C4-2B (cell line): ENCODE measurements at regions not wholly inside any gene's neighbourhood (a gene's known extent, or its start where the extent isn't known, plus 50 kb on each side); places are given as distances from the start of the nearest gene placed in this dataset.
"Not testable (repeated sequence)": the region's sequence is repeated elsewhere in the genome, so short reads cannot be mapped to it uniquely, and the experiment has no call there.

Experiments used
- H3K27ac ChIP-seq: fragments of 450-650 bp; 2 replicates; pipeline ENCODE4 v1.5.1; 2017
- ZFX ChIP-seq: fragments of 450-650 bp; IDR thresholded peaks from 2 replicates; pipeline ENCODE4 v1.6.1; 2017
- TF ChIP-seq, protein P1 (sequence below): fragments of 450-650 bp; conservative IDR thresholded peaks from 2 replicates; pipeline ENCODE4 v1.5.1; 2017; ENCODE audit warnings: mild to moderate bottlenecking

DNA sequence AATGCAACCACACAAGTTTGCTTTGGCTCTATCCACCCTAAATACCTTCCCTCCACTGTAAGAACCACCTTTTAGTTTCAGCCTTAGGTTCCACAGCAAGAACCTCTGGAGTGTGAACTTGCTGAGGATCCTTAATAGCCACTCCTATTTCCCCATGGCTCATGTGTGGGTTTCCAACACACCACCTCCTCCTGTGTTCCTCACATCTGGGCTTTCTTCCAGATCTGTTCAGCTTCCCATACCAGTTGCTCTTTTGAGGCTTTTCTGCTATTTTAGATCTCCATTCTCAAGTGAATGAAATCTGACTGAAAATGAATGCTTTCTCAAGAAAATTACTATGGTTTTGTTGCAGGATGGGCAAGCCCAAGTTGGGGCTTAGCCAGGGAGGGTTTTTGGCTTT, 104.8 kb upstream of the MIR17HG start:
- peak overlapping the region; percentile 92 for H3K27ac ChIP-seq
- TF ChIP-seq, protein P1, sequence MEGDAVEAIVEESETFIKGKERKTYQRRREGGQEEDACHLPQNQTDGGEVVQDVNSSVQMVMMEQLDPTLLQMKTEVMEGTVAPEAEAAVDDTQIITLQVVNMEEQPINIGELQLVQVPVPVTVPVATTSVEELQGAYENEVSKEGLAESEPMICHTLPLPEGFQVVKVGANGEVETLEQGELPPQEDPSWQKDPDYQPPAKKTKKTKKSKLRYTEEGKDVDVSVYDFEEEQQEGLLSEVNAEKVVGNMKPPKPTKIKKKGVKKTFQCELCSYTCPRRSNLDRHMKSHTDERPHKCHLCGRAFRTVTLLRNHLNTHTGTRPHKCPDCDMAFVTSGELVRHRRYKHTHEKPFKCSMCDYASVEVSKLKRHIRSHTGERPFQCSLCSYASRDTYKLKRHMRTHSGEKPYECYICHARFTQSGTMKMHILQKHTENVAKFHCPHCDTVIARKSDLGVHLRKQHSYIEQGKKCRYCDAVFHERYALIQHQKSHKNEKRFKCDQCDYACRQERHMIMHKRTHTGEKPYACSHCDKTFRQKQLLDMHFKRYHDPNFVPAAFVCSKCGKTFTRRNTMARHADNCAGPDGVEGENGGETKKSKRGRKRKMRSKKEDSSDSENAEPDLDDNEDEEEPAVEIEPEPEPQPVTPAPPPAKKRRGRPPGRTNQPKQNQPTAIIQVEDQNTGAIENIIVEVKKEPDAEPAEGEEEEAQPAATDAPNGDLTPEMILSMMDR: no peak
- TF ChIP-seq ZFX: no peak

DNA sequence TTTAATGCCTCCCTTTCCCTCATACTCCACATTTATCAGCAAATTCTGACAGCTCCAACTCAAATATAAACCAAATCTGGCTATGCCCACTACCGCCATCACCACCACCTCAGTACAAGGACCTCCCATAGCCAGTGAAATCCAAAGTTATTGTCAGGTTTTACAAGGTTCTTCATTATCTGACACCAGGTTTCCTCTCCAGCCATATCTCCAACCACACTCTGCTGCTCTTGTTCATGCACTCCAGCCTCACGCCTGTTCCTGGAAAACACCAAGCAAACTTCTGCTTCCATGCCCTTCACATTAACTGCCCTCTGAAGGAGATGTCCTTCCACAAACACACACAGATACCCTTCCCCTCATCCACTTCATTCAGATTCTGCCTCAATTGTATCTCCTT, 102.2 kb upstream of the MIR17HG start:
- TF ChIP-seq, protein P1: no peak
- no peak for TF ChIP-seq ZFX
- no peak overlapping the region for H3K27ac ChIP-seq

GRCh38 chr13:91247768-91248167, 99.7 kb upstream of the MIR17HG start:
- TF ChIP-seq, protein P1: peak; percentile 75
- TF ChIP-seq ZFX: no peak
- H3K27ac ChIP-seq: no peak overlapping the region

- no peak overlapping the region for H3K27ac ChIP-seq
- no peak for TF ChIP-seq ZFX
- TF ChIP-seq, protein P1: no peak
Measured at GRCh38 chr13:91248249-91248648, 99.2 kb upstream of the MIR17HG start.

DNA sequence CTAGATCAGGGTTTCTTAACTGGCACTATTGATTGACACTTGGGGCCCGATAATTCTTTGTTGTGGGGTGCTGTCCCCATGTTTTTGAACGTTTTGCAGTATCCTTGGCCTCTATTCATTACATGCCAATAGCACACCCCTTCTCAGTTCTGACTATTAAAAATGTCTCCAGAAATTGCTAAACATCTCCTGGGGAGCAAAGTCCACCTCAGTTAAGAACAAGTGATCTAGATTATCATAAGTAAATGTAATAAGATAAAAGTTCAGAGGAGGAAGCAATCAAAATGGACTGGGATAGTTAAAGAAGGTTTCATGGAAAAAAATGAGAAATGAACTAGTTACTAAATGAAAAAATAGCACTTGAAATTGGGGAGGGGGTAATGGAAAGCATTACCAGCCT, 98.1 kb upstream of the MIR17HG start:
- H3K27ac ChIP-seq: no peak overlapping the region
- TF ChIP-seq, protein P1: no peak
- no peak for TF ChIP-seq ZFX

DNA sequence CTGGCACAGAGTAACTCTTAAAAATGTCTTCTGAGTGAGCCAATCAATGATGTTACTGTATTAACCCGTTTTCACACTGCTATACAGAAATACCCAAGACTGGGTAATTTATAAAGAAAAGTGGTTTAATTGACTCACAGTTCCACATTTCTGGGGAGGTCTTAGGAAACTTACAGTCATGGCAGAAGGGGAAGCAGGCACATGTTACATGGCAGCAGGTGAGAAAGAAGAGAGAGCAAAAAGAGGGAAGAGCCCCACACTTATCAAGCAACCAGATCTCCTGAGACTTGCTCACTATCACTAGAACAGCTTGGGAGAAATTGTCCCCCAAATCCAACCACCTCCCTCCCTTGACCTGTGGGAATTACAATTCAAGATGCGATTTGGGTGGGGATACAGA, 97.6 kb upstream of the MIR17HG start:
- TF ChIP-seq ZFX: no peak
- TF ChIP-seq, protein P1: no peak
- H3K27ac ChIP-seq: no peak overlapping the region

DNA sequence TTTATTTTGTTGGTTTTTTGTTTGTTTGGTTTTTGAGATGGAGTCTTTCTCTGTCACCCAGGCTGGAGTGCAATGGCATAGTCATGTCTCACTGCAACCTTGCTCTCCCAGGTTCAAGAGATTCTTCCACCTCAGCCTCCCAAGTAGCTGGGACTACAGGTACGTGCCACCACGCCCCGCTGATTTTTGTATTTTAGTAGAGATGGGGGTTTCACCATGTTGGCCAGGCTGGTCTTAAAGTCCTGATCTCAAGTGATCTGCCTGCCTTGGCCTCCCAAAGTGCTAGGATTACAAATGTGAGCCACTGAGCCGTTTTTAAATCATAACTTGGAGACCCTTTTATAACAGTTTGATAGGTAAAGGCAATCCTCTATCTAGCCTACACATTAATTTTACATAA, 95.9 kb upstream of the MIR17HG start:
- H3K27ac ChIP-seq: not testable (repeated sequence)

DNA sequence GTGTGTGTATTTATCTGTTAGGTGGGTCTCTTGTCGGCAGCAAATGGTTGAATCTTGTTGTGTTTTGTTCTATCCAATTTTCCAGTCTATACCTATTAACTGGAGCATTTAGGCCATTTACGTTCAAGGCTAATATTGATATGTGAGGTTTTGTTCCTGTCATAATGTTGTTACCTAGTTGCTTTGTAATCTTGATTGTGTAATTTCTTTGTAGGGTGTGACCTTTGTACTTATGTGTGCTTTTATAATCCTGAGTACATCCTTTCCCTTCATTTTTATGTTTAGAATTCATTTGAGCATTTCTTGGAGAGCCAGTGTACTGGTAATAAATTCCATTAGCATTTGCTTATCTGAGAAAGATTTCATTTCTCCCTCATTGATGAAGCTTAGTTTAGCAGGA, 83.0 kb upstream of the MIR17HG start:
- no peak for TF ChIP-seq ZFX
- TF ChIP-seq, protein P1: no peak
- H3K27ac ChIP-seq: no peak overlapping the region
